Stimulated activated effector memory CD8-positive, alpha-beta T cell treated with anti-CD3 and anti-CD28 coated beads, Interleukin-12 subunit alpha, Interleukin-12 subunit beta, amount 100 ng/mL, for 72 hours (primary cell): ENCODE measurements at regions not wholly inside any gene's neighbourhood (a gene's known extent, or its start where the extent isn't known, plus 50 kb on each side); places are given as distances from the start of the nearest gene placed in this dataset.

ENCODE experiments used
- ATAC-seq: fragments of 150-1000 bp; cut with Tn5 transposase; 2 replicates; pipeline ENCODE4 v1.10.0; 2021
- DNase-seq, 2 donors: peaks; one replicate each; pipeline ENCODE4 v3.0.0; 2021 to 2022; ENCODE audit warnings: low spot score in 2 of 2
- H3K27ac Mint-ChIP-seq: one replicate; pipeline ENCODE4 v1.8.0; 2022; ENCODE audit warnings: mild to moderate bottlenecking, mixed read lengths
- H3K36me3 Mint-ChIP-seq: one replicate; pipeline ENCODE4 v1.8.0; 2022; ENCODE audit warnings: mild to moderate bottlenecking, mixed read lengths
- H3K4me1 Mint-ChIP-seq: one replicate; pipeline ENCODE4 v1.8.0; 2022; ENCODE audit warnings: mixed read lengths
- H3K4me3 Mint-ChIP-seq: one replicate; pipeline ENCODE4 v1.8.0; 2022; ENCODE audit warnings: mild to moderate bottlenecking, mixed read lengths
- H3K9me3 Mint-ChIP-seq: one replicate; pipeline ENCODE4 v1.8.0; 2022; ENCODE audit warnings: mixed read lengths

GRCh38 chrY:19351616-19352015 is 392.9 kb downstream of the KDM5D start:
- Mint-ChIP-seq H3K9me3 (no peaks in the 10 kb centered on the region), H3K27ac (no peak overlapping the region), H3K4me3 (no peak overlapping the region), H3K4me1 (no peaks in the 10 kb centered on the region), H3K36me3 (no peaks in the 10 kb centered on the region)
- DNase-seq = no peak
- ATAC-seq = no peak

- no peak for ATAC-seq
- no peak overlapping the region for H3K4me3 Mint-ChIP-seq
- no peak for DNase-seq
- H3K4me1 Mint-ChIP-seq = no peaks in the 10 kb centered on the region
- peaks cover 5% of the 10 kb centered on the region for H3K9me3 Mint-ChIP-seq
- no peaks in the 10 kb centered on the region for H3K36me3 Mint-ChIP-seq
- H3K27ac Mint-ChIP-seq = no peak overlapping the region
These were observed 422.8 kb downstream of the KDM5D start for GRCh38 chrY:19321701-19322100.

GRCh38 chrY:19319135-19319534 is 425.4 kb downstream of the KDM5D start:
- Mint-ChIP-seq H3K4me3 (no peak overlapping the region), H3K27ac (no peak overlapping the region), H3K4me1 (no peaks in the 10 kb centered on the region), H3K36me3 (no peaks in the 10 kb centered on the region), H3K9me3 (peaks cover 5% of the 10 kb centered on the region)
- ATAC-seq = no peak
- DNase-seq = no peak

GRCh38 chrY:19317271-19317987 is 427.1 kb downstream of the KDM5D start:
- no peaks in the 10 kb centered on the region for H3K36me3 Mint-ChIP-seq
- H3K4me3 Mint-ChIP-seq = no peak overlapping the region
- ATAC-seq (no peak), DNase-seq (no peak)
- peaks cover 5% of the 10 kb centered on the region for H3K9me3 Mint-ChIP-seq
- H3K4me1 Mint-ChIP-seq = no peaks in the 10 kb centered on the region
- no peak overlapping the region for H3K27ac Mint-ChIP-seq

- Mint-ChIP-seq H3K9me3 (peaks cover 5% of the 10 kb centered on the region), H3K4me1 (no peaks in the 10 kb centered on the region), H3K4me3 (no peak overlapping the region), H3K36me3 (no peaks in the 10 kb centered on the region), H3K27ac (no peak overlapping the region)
- DNase-seq (no peak), ATAC-seq (peak; percentile 69)
These were observed 436.9 kb downstream of the KDM5D start for GRCh38 chrY:19307627-19308026.

GRCh38 chrY:19303136-19303535 is 441.4 kb downstream of the KDM5D start:
- Mint-ChIP-seq H3K27ac (no peak overlapping the region), H3K4me3 (no peak overlapping the region), H3K9me3 (peaks cover 11% of the 10 kb centered on the region), H3K36me3 (no peaks in the 10 kb centered on the region), H3K4me1 (no peaks in the 10 kb centered on the region)
- DNase-seq (no peak), ATAC-seq (no peak)

- H3K4me3 Mint-ChIP-seq = no peak overlapping the region
- H3K9me3 Mint-ChIP-seq = no peaks in the 10 kb centered on the region
- no peaks in the 10 kb centered on the region for H3K36me3 Mint-ChIP-seq
- DNase-seq (no peak), ATAC-seq (no peak)
- no peaks in the 10 kb centered on the region for H3K4me1 Mint-ChIP-seq
- no peak overlapping the region for H3K27ac Mint-ChIP-seq
These were observed 453.6 kb downstream of the KDM5D start for GRCh38 chrY:19290925-19291324.

- H3K9me3 Mint-ChIP-seq = no peaks in the 10 kb centered on the region
- ATAC-seq = no peak
- H3K4me3 Mint-ChIP-seq = no peak overlapping the region
- H3K36me3 Mint-ChIP-seq = no peaks in the 10 kb centered on the region
- DNase-seq = no peak
- no peaks in the 10 kb centered on the region for H3K4me1 Mint-ChIP-seq
- H3K27ac Mint-ChIP-seq = no peak overlapping the region
These were observed 470.4 kb downstream of the KDM5D start for GRCh38 chrY:19274076-19274475.

- no peaks in the 10 kb centered on the region for H3K36me3 Mint-ChIP-seq
These were observed 476.2 kb downstream of the KDM5D start for GRCh38 chrY:19268331-19268730.

GRCh38 chrY:19265404-19265803 is 479.1 kb downstream of the KDM5D start:
- Mint-ChIP-seq H3K4me1 (no peaks in the 10 kb centered on the region), H3K4me3 (no peak overlapping the region), H3K36me3 (no peaks in the 10 kb centered on the region), H3K27ac (no peak overlapping the region), H3K9me3 (no peaks in the 10 kb centered on the region)
- ATAC-seq (no peak), DNase-seq (no peak)

More at GRCh38 chrY:19268331-19268730, 476.2 kb downstream of the KDM5D start:
- ATAC-seq = no peak
- DNase-seq = no peak
- Mint-ChIP-seq H3K27ac (no peak overlapping the region), H3K4me1 (no peaks in the 10 kb centered on the region), H3K9me3 (no peaks in the 10 kb centered on the region), H3K4me3 (no peak overlapping the region)

GRCh38 chrY:19262310-19262709 is 482.2 kb downstream of the KDM5D start:
- Mint-ChIP-seq H3K4me1 (no peaks in the 10 kb centered on the region), H3K36me3 (no peaks in the 10 kb centered on the region), H3K27ac (no peak overlapping the region), H3K9me3 (no peaks in the 10 kb centered on the region), H3K4me3 (no peak overlapping the region)
- DNase-seq (no peak), ATAC-seq (no peak)

- Mint-ChIP-seq H3K27ac (no peak overlapping the region), H3K36me3 (no peaks in the 10 kb centered on the region), H3K9me3 (no peaks in the 10 kb centered on the region), H3K4me1 (peaks cover 4% of the 10 kb centered on the region), H3K4me3 (peak overlapping the region; percentile 18)
- DNase-seq = no peak
- peak; percentile 45 for ATAC-seq
These were observed 458.9 kb upstream of the HSFY2 start for GRCh38 chrY:19232276-19232994.

GRCh38 chrY:19220784-19221183 is 447.2 kb upstream of the HSFY2 start:
- DNase-seq (no peak), ATAC-seq (no peak)
- Mint-ChIP-seq H3K27ac (no peak overlapping the region), H3K4me1 (no peaks in the 10 kb centered on the region), H3K4me3 (no peak overlapping the region), H3K36me3 (no peaks in the 10 kb centered on the region), H3K9me3 (peaks cover 5% of the 10 kb centered on the region)

- Mint-ChIP-seq H3K4me3 (no peak overlapping the region), H3K4me1 (no peaks in the 10 kb centered on the region), H3K27ac (no peak overlapping the region), H3K9me3 (no peaks in the 10 kb centered on the region), H3K36me3 (no peaks in the 10 kb centered on the region)
- ATAC-seq (no peak), DNase-seq (no peak)
These were observed 435.4 kb upstream of the HSFY2 start for GRCh38 chrY:19208915-19209314.

- peaks cover 4% of the 10 kb centered on the region for H3K9me3 Mint-ChIP-seq
- H3K27ac Mint-ChIP-seq = no peak overlapping the region
- peaks cover 8% of the 10 kb centered on the region for H3K4me1 Mint-ChIP-seq
- H3K4me3 Mint-ChIP-seq = no peak overlapping the region
- DNase-seq (no peak), ATAC-seq (no peak)
- no peaks in the 10 kb centered on the region for H3K36me3 Mint-ChIP-seq
These were observed 433.5 kb upstream of the HSFY2 start for GRCh38 chrY:19207048-19207447.

GRCh38 chrY:19180824-19181223 is 407.3 kb upstream of the HSFY2 start:
- DNase-seq (no peak), ATAC-seq (no peak)
- Mint-ChIP-seq H3K4me3 (no peak overlapping the region), H3K9me3 (peaks cover 6% of the 10 kb centered on the region), H3K27ac (no peak overlapping the region), H3K36me3 (no peaks in the 10 kb centered on the region), H3K4me1 (no peaks in the 10 kb centered on the region)
